Mesodermal cell (in vitro differentiated cells): ENCODE measurements at regions not wholly inside any gene's neighbourhood (a gene's known extent, or its start where the extent isn't known, plus 50 kb on each side); places are given as distances from the start of the nearest gene placed in this dataset.

Experiments
- H3K27ac ChIP-seq: 2 replicates; pipeline ENCODE4 v1.7.0; 2013; ENCODE audit warnings: mild to moderate bottlenecking, low read depth, low read length, moderate library complexity; ENCODE audit not compliant: severe bottlenecking
- H3K36me3 ChIP-seq: 2 replicates; pipeline ENCODE4 v1.7.1; 2013; ENCODE audit warnings: mild to moderate bottlenecking, low read length, moderate library complexity; ENCODE audit not compliant: control insufficient read depth, insufficient read depth
- H3K4me1 ChIP-seq: one replicate; pipeline ENCODE4 v1.7.1; 2013; ENCODE audit warnings: mild to moderate bottlenecking, low read length; ENCODE audit not compliant: insufficient read depth, control insufficient read depth, poor library complexity, severe bottlenecking
- H3K4me3 ChIP-seq: 2 replicates; pipeline ENCODE4 v1.7.0; 2013; ENCODE audit warnings: low read length, control low read depth, mild to moderate bottlenecking; ENCODE audit not compliant: insufficient read depth, poor library complexity, severe bottlenecking; ENCODE audit errors: extremely low read depth
- H3K9me3 ChIP-seq: 2 replicates; pipeline ENCODE4 v1.7.1; 2013; ENCODE audit warnings: mild to moderate bottlenecking, low read length, moderate library complexity; ENCODE audit not compliant: control insufficient read depth
- WGBS, 2 experiments: methylation state at CpG; one replicate each; pipeline ENCODE4 v1.1.5; 2013; ENCODE audit warnings: missing lambda C conversion rate in 2 of 2; ENCODE audit not compliant: insufficient coverage in 2 of 2; 5-methylcytosine and 5-hydroxymethylcytosine counted together

GRCh38 chr7:84283798-84284197 is 89.2 kb upstream of the SEMA3A start:
- Histone ChIP-seq H3K4me3 (no peak overlapping the region), H3K27ac (no peak overlapping the region), H3K36me3 (no peaks in the 10 kb centered on the region), H3K4me1 (no peaks in the 10 kb centered on the region), H3K9me3 (no peaks in the 10 kb centered on the region)
- WGBS, 2 experiments = 93 to 100% methylated on average over 1 to 2 of the region's 2 CpGs

DNA sequence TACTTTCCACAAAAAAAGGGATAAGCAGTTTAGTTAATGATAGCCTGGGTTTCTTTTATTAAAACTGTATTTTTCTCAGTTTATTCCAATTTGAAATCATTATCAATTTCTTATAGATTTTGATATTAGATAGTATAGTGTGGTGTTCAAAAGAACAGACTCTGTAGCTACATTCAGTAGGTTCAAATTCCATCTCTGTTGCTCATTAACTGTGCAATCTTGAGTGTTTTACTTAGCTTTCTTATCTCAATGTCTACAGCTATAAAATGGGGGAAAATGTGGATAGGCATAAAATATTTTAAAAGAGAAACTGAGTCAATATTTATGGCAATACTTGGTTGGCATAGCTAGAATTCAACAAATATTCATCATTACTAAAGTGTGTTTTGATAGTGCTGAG is 86.9 kb upstream of the SEMA3A start:
- H3K9me3 ChIP-seq = no peaks in the 10 kb centered on the region
- no peak overlapping the region for H3K27ac ChIP-seq
- no peak overlapping the region for H3K4me3 ChIP-seq

DNA sequence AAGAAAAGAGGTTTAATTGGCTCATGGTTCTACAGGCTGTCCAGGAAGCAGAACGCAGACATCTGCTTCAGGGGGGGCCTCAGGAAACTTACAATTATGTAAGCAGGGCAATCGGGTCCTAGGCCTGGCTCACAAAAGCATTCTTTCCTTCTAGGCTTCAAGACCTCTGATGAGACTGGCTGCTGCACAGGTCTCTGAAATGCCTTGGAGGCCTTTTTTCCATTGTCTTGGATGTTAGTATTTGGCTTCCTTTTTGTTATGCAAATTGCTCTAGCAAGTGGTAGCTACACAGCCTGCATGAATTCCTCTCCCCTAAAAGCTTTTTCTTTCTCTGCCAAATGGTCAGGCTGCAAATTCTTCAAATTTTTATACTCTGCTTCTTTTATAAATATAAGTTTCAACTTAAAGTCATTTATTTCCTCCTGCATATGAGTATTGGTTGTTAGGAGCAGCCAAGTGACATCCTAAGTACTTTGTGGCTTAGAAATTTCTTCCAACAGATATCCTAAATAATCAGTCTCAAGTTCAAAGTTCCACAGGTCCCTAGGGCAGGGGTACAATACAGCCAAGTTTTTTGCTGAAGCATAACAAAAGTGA is 83.1 kb upstream of the SEMA3A start:
- Histone ChIP-seq H3K4me1 (no peaks in the 10 kb centered on the region), H3K9me3 (no peaks in the 10 kb centered on the region), H3K36me3 (no peaks in the 10 kb centered on the region), H3K4me3 (no peak overlapping the region), H3K27ac (no peak overlapping the region)
- WGBS, 2 experiments = 18 to 22% methylated on average over 2 of the region's 2 CpGs

More for the DNA sequence above, 86.9 kb upstream of the SEMA3A start:
- no peaks in the 10 kb centered on the region for H3K4me1 ChIP-seq
- H3K36me3 ChIP-seq = no peaks in the 10 kb centered on the region

GRCh38 chr7:84274029-84274638 is 79.5 kb upstream of the SEMA3A start:
- H3K4me1 ChIP-seq = no peaks in the 10 kb centered on the region
- peak overlapping the region; percentile 30 for H3K27ac ChIP-seq
- H3K36me3 ChIP-seq = no peaks in the 10 kb centered on the region
- H3K4me3 ChIP-seq = no peak overlapping the region
- no peaks in the 10 kb centered on the region for H3K9me3 ChIP-seq
- 50 to 100% methylated on average over 1 of the region's 3 CpGs for WGBS, 2 experiments

GRCh38 chr7:84271543-84271942 is 77.0 kb upstream of the SEMA3A start:
- WGBS, 2 experiments = 83% methylated on average over 1 of the region's 1 CpG; no CpG with 5 or more reads in 1 of the 2 experiments
- no peaks in the 10 kb centered on the region for H3K4me1 ChIP-seq
- H3K4me3 ChIP-seq = no peak overlapping the region

DNA sequence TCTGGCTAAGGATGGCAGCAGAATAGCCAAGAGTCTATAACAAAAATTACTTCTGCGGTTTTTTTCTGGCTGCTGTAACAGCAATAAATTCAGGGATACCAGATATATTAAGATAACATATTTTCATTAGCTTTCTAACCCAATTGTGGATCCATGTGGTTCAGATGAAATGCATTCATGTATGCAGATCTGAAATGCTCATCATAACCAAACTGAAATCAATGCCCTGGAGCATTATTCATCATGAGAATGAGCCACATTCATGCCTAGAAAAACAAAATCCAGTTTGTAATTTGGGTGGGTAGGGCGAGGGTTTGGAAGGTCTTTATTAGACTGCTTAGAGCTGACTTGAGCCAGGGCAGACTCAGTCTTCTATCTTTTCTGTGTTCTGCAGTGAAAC is 69.8 kb upstream of the SEMA3A start:
- Histone ChIP-seq H3K4me1 (no peaks in the 10 kb centered on the region), H3K27ac (no peak overlapping the region), H3K9me3 (no peaks in the 10 kb centered on the region), H3K4me3 (no peak overlapping the region), H3K36me3 (no peaks in the 10 kb centered on the region)
- 71 to 86% methylated on average over 1 of the region's 2 CpGs for WGBS, 2 experiments

More at GRCh38 chr7:84271543-84271942, 77.0 kb upstream of the SEMA3A start:
- H3K36me3 ChIP-seq = no peaks in the 10 kb centered on the region
- no peaks in the 10 kb centered on the region for H3K9me3 ChIP-seq
- no peak overlapping the region for H3K27ac ChIP-seq

DNA sequence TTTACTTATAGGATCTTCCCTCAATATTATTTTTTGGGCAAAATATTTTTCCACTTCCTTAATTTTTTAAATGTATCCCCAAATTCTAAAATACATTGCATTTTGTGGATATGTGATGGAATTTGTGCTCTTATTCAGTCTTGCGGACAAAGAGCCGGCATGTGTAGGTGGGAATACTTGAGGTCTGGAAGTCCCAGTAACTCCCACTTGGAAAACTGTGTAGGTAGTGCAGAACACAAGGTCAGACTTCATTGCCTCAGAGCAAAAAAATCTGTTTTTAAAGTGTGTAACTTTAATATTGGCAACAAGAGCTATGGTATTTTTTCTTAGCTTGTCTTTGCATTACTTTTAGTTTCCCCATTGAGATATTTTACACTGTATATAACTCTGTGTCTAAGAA is 68.5 kb upstream of the SEMA3A start:
- Histone ChIP-seq H3K27ac (no peak overlapping the region), H3K36me3 (no peaks in the 10 kb centered on the region), H3K4me3 (no peak overlapping the region), H3K4me1 (no peaks in the 10 kb centered on the region), H3K9me3 (no peaks in the 10 kb centered on the region)
- WGBS, 2 experiments = 100% methylated on average over 2 of the region's 2 CpGs; no CpG with 5 or more reads in 1 of the 2 experiments

DNA sequence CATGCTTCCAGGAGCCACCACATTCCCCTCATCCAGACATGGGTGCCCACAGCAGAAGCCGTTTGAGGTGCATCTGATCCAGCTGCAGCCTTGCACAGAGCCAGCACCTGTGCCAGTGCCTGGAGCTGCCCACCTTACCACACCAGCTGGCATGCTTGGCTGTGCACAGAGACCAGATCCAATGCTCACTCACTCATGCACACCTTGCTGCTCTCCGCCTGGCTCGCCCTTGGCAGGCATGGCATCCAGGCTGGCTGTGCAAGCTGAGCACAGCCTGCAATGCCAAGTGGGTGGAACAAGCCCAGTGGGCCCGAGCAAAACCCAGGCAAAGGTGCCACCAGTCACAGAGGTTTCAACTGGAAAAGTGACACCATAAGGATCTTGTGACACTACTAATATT is 66.9 kb upstream of the SEMA3A start:
- Histone ChIP-seq H3K36me3 (no peaks in the 10 kb centered on the region), H3K4me3 (no peak overlapping the region), H3K9me3 (no peaks in the 10 kb centered on the region), H3K27ac (no peak overlapping the region), H3K4me1 (no peaks in the 10 kb centered on the region)
- WGBS, 2 experiments = 83 to 100% methylated on average over 3 of the region's 4 CpGs

GRCh38 chr7:84258628-84259027 is 64.0 kb upstream of the SEMA3A start:
- H3K4me1 ChIP-seq = no peaks in the 10 kb centered on the region
- H3K27ac ChIP-seq = no peak overlapping the region
- no peaks in the 10 kb centered on the region for H3K9me3 ChIP-seq
- H3K36me3 ChIP-seq = no peaks in the 10 kb centered on the region
- H3K4me3 ChIP-seq = no peak overlapping the region

DNA sequence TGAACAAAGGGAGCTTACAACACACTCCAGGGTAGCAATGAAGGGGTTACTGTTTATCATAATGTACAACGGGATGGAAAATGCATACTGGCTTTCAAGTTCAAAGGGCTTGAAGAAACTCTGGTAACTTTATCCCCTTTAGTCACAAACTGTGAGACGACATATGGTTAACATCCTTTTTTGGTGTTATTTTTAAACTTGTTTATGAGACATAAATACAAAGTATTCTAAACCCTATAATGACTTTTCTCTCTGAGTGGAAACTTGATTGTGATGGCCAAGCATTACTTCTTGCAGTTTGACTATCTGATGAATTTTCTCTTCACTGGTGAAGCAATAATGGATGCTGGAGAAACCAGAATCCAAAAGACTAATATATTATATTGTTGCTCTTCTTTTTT is 62.0 kb upstream of the SEMA3A start:
- Histone ChIP-seq H3K36me3 (no peaks in the 10 kb centered on the region), H3K4me3 (no peak overlapping the region), H3K9me3 (no peaks in the 10 kb centered on the region), H3K4me1 (peaks cover 5% of the 10 kb centered on the region), H3K27ac (no peak overlapping the region)
- WGBS, 2 experiments = no CpG with 5 or more reads among the region's 2 CpGs

DNA sequence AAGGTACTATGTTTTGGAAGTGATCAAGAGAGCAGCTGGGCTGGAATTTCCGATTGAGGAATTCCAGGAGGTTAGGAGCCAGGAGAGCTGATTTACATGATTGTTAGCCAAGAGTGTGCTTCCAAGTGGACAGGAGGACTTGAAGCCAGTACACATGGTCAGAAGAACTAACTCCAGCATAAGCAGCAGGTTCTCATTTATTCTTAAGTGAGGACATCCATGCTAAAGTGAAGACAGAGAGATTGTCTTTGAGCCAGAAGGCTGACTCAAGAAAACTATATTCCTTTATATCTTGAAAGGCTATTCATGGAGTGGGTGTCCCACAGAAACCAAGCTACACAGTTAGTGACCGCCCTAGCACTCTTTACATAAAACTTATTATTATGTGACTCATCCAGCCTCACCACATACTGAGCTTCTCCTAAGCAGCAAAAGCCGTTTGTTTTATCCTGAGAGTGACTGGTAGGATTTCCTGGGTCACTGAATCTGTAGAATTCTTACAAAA is 56.7 kb upstream of the SEMA3A start:
- Histone ChIP-seq H3K4me3 (no peak overlapping the region), H3K9me3 (no peaks in the 10 kb centered on the region), H3K36me3 (no peaks in the 10 kb centered on the region), H3K4me1 (peaks cover 12% of the 10 kb centered on the region), H3K27ac (no peak overlapping the region)
- WGBS, 2 experiments = 42 to 71% methylated on average over 1 of the region's 3 CpGs
